ENCODE measurements at regions not wholly inside any gene's neighbourhood (a gene's known extent, or its start where the extent isn't known, plus 50 kb on each side); places are given as distances from the start of the nearest gene placed in this dataset.

GRCh38 chr18:33960417-33960816, 264.3 kb downstream of the NOL4 start (continued):
- TF ChIP-seq ZNF510 (tag by site-specific recombination; IDR thresholded peaks at IDR 0.05; ENCODE audit: insufficient replicate concordance) (peak; percentile 51), ZNF654 (tag by site-specific recombination; IDR thresholded peaks at IDR 0.05; ENCODE audit: low read depth) (no peak), ZNF843 (tag by site-specific recombination; IDR thresholded peaks at IDR 0.05) (no peak), ZBTB7A (tag by site-specific recombination; IDR thresholded peaks at IDR 0.05; ENCODE audit: low read depth) (no peak), REPIN1 (tag by site-specific recombination; IDR thresholded peaks at IDR 0.05; ENCODE audit: low read depth) (no peak), WT1 (tag by site-specific recombination; IDR thresholded peaks at IDR 0.05) (no peak), ZNF184 (tag by site-specific recombination; IDR thresholded peaks at IDR 0.05) (0 out of 2 replicates have a peak, but pooled peaks have one; percentile 29), ZBTB44 (tag by site-specific recombination; IDR thresholded peaks at IDR 0.05) (peak; percentile 73), PATZ1 (tag by site-specific recombination; IDR thresholded peaks at IDR 0.05) (0 out of 2 replicates have a peak, but pooled peaks have one; percentile 18), SETDB1 (IDR thresholded peaks at IDR 0.05; ENCODE audit: insufficient read length, low read length) (no peak), ZFP37 (tag by site-specific recombination; IDR thresholded peaks at IDR 0.05) (no peak), ZNF785 (tag by site-specific recombination; IDR thresholded peaks at IDR 0.05) (no peak), ZNF777 (tag by site-specific recombination; IDR thresholded peaks at IDR 0.05; ENCODE audit: borderline replicate concordance) (no peak), GLI2 (tag by site-specific recombination; IDR thresholded peaks at IDR 0.05; ENCODE audit: borderline replicate concordance, low read depth) (no peak), ZBTB48 (tag by site-specific recombination; IDR thresholded peaks at IDR 0.05) (no peak), ZIC2 (tag by site-specific recombination; IDR thresholded peaks at IDR 0.05) (no peak), SCRT1 (tag by site-specific recombination; IDR thresholded peaks at IDR 0.05; ENCODE audit: borderline replicate concordance) (no peak), ZNF133 (tag by site-specific recombination; IDR thresholded peaks at IDR 0.05) (no peak), ZNF701 (tag by site-specific recombination; IDR thresholded peaks at IDR 0.05) (no peak), TCF7L2 (IDR thresholded peaks at IDR 0.05; ENCODE audit: borderline replicate concordance, low read depth, low read length) (0 out of 2 replicates have a peak, but pooled peaks have one; percentile 25), ZNF169 (tag by site-specific recombination; IDR thresholded peaks at IDR 0.05) (no peak), ZNF24 (tag by site-specific recombination; IDR thresholded peaks at IDR 0.05) (peak; percentile 77), ZNF10 (tag by site-specific recombination; IDR thresholded peaks at IDR 0.05) (no peak), HOXA7 (CRISPR knock-in tag; IDR thresholded peaks at IDR 0.05; ENCODE audit: borderline replicate concordance) (no peak)
- TF ChIP-seq, protein P1, sequence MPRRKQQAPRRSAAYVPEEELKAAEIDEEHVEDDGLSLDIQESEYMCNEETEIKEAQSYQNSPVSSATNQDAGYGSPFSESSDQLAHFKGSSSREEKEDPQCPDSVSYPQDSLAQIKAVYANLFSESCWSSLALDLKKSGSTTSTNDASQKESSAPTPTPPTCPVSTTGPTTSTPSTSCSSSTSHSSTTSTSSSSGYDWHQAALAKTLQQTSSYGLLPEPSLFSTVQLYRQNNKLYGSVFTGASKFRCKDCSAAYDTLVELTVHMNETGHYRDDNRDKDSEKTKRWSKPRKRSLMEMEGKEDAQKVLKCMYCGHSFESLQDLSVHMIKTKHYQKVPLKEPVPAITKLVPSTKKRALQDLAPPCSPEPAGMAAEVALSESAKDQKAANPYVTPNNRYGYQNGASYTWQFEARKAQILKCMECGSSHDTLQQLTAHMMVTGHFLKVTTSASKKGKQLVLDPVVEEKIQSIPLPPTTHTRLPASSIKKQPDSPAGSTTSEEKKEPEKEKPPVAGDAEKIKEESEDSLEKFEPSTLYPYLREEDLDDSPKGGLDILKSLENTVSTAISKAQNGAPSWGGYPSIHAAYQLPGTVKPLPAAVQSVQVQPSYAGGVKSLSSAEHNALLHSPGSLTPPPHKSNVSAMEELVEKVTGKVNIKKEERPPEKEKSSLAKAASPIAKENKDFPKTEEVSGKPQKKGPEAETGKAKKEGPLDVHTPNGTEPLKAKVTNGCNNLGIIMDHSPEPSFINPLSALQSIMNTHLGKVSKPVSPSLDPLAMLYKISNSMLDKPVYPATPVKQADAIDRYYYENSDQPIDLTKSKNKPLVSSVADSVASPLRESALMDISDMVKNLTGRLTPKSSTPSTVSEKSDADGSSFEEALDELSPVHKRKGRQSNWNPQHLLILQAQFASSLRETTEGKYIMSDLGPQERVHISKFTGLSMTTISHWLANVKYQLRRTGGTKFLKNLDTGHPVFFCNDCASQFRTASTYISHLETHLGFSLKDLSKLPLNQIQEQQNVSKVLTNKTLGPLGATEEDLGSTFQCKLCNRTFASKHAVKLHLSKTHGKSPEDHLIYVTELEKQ (tag by site-specific recombination; IDR thresholded peaks at IDR 0.05; ENCODE audit: borderline replicate concordance), result no peak
- TF ChIP-seq, protein P2, sequence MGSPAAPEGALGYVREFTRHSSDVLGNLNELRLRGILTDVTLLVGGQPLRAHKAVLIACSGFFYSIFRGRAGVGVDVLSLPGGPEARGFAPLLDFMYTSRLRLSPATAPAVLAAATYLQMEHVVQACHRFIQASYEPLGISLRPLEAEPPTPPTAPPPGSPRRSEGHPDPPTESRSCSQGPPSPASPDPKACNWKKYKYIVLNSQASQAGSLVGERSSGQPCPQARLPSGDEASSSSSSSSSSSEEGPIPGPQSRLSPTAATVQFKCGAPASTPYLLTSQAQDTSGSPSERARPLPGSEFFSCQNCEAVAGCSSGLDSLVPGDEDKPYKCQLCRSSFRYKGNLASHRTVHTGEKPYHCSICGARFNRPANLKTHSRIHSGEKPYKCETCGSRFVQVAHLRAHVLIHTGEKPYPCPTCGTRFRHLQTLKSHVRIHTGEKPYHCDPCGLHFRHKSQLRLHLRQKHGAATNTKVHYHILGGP (tag by site-specific recombination; IDR thresholded peaks at IDR 0.05), result no peak
- TF ChIP-seq, protein P3, sequence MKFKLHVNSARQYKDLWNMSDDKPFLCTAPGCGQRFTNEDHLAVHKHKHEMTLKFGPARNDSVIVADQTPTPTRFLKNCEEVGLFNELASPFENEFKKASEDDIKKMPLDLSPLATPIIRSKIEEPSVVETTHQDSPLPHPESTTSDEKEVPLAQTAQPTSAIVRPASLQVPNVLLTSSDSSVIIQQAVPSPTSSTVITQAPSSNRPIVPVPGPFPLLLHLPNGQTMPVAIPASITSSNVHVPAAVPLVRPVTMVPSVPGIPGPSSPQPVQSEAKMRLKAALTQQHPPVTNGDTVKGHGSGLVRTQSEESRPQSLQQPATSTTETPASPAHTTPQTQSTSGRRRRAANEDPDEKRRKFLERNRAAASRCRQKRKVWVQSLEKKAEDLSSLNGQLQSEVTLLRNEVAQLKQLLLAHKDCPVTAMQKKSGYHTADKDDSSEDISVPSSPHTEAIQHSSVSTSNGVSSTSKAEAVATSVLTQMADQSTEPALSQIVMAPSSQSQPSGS (tag by site-specific recombination; IDR thresholded peaks at IDR 0.05; ENCODE audit: low read depth), result no peak
- TF ChIP-seq, protein P4, sequence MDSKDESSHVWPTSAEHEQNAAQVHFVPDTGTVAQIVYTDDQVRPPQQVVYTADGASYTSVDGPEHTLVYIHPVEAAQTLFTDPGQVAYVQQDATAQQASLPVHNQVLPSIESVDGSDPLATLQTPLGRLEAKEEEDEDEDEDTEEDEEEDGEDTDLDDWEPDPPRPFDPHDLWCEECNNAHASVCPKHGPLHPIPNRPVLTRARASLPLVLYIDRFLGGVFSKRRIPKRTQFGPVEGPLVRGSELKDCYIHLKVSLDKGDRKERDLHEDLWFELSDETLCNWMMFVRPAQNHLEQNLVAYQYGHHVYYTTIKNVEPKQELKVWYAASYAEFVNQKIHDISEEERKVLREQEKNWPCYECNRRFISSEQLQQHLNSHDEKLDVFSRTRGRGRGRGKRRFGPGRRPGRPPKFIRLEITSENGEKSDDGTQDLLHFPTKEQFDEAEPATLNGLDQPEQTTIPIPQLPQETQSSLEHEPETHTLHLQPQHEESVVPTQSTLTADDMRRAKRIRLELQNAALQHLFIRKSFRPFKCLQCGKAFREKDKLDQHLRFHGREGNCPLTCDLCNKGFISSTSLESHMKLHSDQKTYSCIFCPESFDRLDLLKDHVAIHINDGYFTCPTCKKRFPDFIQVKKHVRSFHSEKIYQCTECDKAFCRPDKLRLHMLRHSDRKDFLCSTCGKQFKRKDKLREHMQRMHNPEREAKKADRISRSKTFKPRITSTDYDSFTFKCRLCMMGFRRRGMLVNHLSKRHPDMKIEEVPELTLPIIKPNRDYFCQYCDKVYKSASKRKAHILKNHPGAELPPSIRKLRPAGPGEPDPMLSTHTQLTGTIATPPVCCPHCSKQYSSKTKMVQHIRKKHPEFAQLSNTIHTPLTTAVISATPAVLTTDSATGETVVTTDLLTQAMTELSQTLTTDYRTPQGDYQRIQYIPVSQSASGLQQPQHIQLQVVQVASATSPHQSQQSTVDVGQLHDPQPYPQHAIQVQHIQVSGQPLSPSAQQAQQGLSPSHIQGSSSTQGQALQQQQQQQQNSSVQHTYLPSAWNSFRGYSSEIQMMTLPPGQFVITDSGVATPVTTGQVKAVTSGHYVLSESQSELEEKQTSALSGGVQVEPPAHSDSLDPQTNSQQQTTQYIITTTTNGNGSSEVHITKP (tag by site-specific recombination; IDR thresholded peaks at IDR 0.05), result no peak

Data from HEK293 (cell line).